IPS-NIHi7 (cell line): ENCODE measurements at regions not wholly inside any gene's neighbourhood (a gene's known extent, or its start where the extent isn't known, plus 50 kb on each side); places are given as distances from the start of the nearest gene placed in this dataset.

Experiments used
- DNase-seq: peaks from one replicate; pipeline ENCODE4 v3.0.0; 2012; ENCODE audit warnings: mixed read lengths; ENCODE audit errors: extremely low spot score

DNA sequence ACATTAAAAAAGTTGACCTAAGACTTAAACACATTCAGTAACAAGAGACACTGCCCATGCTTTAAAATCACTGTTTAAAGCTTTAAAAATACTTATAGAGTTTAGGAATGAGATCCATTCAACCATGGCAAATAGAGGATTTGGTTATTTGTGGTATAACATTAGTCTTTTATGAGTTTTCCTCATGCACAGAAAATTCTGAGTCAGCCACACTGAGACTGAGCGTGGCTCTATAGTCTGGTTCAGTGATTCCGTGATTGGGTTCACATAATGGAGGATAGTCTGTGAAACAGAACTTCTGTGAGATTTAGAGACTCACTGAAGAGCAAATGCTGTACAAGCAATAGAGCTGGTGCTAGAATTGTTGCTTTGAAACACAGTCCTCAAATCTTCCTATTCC is 1502.4 kb upstream of the PIK3C3 start:
- DNase-seq = no peak

- no peak for DNase-seq
Measured at GRCh38 chr18:40450751-40451150, 1504.3 kb upstream of the PIK3C3 start.

DNA sequence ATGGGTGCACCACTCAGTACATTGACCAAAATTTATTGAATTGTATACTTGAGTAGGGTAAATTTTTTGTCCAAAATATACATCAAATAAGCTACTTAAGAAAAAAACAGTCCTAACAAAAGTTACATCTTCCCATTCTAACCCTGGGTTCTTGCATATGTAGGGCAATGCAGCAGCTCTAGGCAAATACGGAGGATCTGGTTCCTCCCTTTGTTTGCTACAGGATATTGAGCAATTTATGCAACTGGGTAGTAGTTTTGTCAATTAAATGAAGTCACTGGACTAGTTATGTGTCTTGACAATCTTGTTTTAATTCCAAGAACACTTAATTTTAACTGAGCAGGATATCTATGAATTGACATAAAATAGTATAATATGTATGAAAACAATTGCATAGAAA is 1507.2 kb upstream of the PIK3C3 start:
- DNase-seq = no peak

GRCh38 chr18:40440088-40440487 is 1514.9 kb upstream of the PIK3C3 start:
- no peak for DNase-seq

GRCh38 chr18:40437517-40437916 is 1517.5 kb upstream of the PIK3C3 start:
- DNase-seq = no peak

DNA sequence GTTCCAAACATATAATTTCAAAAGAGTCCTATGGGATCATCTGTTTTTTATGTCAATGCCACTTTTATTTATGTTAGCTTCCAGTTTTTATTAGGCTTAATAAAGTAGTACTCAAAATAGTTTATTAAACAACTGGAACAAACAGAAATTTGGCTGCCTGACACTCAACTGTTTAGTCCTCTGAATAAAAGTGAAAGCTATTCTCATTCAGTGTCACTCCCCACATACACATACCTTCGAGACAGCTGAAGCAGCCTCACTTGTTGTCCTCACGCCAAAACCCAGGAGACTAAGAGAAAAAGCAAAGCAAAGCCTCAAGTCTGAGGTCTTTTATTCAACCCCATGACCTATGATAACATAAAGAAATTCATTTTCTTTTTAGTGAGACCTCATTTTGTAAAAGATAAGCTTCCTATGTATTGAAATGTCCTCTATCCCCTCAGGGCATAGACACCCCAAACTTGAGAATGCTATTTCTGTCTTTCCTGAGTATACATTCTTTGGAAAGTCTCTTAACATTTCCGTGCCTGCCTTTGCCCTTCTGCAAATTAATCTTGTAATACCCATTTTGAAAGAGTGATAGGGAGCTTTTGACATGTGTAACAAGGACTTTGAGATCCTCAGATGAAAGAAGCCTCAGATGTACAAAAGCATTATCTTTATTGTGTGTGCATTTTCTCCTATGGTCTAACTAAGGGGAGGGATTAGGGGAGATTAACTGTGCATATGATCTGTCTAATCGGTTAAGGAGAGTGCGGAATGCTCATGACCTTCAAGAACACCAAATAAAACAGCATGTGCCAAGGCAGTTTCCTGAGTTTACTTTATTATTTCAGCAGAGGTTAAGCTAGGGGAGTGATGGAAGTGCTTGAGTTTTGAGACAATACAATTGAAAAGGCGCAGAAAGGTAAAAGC is 1523.7 kb upstream of the PIK3C3 start:
- DNase-seq = no peak

- no peak for DNase-seq
Measured at GRCh38 chr18:40423291-40423690, 1531.7 kb upstream of the PIK3C3 start.

DNA sequence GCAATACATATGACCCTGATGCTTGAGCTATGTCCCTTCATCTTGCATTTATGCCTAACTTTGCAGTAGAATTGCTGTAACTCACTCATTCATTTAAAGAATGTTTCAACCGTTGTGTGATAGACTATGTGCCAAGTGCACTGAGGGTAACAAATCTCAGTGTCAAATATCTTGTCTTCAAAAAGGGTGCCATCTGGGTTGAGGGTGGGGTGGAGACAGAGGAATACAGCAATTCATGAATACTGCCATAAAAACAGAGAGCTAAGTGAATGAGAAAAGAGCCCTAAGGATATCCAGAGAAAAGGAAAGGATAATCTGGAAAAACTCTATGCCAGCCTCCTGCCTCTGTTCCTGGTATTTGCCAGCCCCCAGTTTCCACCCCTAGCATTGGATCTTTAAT is 1534.4 kb upstream of the PIK3C3 start:
- DNase-seq = no peak

DNA sequence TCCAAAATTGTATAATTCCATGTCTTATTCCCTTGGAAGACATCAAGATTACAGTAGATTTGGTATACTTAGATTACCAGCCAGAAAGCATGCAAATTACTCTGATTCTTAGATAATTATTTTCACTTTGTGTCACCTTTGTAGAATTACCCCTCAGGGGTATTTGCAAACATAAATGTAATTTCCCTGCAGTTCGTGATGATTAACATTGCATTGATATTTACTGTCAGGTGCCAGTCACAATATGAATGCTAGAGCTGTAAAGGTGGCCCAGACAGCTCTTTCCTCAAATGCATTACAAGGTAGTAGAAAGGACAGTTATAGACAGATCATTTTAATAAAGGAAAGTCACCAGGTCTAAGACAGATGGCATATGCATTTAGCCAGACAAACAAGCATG is 1537.5 kb upstream of the PIK3C3 start:
- DNase-seq = no peak

- DNase-seq = no peak
Measured at GRCh38 chr18:40415821-40416220, 1539.2 kb upstream of the PIK3C3 start.

- no peak for DNase-seq
Measured at GRCh38 chr18:40415176-40415791, 1539.8 kb upstream of the PIK3C3 start.

DNA sequence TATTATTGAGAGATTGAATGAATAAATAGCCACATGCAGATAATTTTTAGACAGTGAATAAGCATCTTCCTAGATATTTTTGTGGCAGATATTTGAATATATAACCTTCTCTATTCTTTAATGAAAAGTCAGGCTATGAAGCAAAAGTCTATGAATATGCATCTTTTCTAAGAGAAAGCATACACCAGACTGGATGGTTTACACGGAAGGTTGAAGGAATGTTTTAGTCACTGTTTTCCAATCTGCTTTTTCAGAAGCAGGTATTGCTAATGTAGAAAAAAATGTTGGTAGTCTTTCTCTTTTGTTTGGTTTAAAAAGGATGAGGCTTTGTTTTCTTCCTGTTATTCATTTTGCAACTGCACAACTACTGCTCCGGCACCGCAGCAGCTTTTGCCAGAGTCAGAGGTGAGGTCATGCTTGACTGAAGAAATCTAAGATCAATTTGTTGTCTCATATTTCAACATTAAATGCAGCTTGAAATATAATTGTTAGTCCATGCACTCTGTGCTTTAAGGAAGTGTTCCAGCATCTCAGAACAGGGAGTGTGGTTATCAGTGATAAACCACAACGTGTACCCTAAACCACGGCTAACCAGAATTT is 1540.8 kb upstream of the PIK3C3 start:
- DNase-seq = no peak

DNA sequence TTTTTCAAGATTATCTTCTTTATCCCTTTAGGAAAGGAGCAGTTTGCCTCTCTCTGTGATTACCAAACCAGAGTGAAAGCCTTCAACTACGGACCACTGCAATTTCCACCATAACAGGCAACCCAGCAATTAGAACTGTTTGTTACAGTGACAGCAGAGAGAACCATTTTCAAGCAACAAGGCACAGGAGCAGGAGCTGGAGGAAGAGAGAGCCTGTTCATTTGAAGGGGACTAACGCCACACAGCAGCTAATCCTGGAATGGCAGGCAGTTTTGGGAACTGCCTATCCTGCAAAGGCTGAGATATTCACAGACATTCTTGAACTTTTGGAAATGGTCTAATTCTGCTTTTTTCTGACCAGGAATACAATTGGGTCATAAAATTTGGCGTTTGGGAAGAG is 1541.9 kb upstream of the PIK3C3 start:
- DNase-seq = peak; percentile 55

DNA sequence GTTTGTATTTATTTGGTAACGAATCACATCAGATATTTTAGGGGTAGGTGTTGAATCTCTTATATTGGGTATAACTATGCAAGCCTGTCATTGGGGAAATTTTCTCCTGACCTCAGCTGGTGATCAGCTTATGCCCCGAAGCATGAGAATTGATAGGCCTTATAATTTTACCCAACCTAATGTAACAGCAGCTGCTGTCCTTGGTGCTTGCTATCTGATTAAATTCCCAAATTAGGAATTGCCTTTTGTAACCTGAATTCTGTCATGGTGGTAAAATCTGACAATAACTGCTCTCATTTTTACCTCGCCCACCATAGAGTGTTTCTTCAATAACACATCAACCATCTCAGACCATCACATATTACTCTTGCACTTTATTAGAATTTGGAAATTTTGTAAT is 1542.6 kb upstream of the PIK3C3 start:
- no peak for DNase-seq

GRCh38 chr18:40407909-40408308 is 1547.1 kb upstream of the PIK3C3 start:
- no peak for DNase-seq

DNA sequence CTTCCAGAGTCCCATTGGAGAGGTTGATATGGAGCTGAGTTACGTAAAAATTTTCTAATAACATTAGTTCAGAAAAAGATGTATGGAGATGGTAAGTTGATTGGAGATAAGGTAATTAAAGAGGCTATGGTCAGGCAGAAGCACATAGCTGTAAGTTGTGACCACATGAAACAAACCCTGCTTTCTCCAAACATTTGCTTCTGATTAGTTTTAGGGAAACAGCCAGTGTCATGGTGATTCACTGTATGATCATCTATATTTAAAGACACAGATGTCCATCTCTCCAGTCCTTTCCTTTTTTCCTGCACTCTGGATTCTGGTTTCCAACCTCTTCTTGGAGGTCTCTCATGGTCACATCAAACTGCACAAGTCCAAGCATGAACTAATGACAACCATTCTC is 1550.8 kb upstream of the PIK3C3 start:
- no peak for DNase-seq

DNA sequence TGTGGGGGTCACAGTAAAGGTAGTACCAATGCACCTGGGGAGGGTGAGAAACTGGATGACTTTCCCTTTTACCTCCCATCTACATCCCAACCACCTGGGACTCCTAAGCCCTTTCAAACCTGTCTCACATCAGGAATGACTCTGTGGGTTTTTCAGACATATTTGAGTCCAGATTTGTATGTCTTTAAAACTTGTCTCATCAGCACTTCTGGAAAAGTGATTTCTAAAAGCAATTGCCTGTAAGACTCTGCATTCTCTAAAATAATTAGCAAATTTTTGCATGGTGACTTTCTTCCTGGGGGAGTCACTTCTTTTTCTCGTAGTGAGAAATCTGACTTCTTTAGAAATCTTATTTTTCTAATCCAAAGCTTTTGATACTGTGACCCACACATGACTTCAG is 1553.0 kb upstream of the PIK3C3 start:
- DNase-seq = no peak

GRCh38 chr18:40388121-40388520 is 1566.9 kb upstream of the PIK3C3 start:
- DNase-seq = no peak

GRCh38 chr18:40387130-40387787 is 1567.8 kb upstream of the PIK3C3 start:
- DNase-seq = no peak

- DNase-seq = no peak
Measured at GRCh38 chr18:40382197-40382596, 1572.8 kb upstream of the PIK3C3 start.

GRCh38 chr18:40380686-40381439 is 1574.2 kb upstream of the PIK3C3 start:
- no peak for DNase-seq

DNA sequence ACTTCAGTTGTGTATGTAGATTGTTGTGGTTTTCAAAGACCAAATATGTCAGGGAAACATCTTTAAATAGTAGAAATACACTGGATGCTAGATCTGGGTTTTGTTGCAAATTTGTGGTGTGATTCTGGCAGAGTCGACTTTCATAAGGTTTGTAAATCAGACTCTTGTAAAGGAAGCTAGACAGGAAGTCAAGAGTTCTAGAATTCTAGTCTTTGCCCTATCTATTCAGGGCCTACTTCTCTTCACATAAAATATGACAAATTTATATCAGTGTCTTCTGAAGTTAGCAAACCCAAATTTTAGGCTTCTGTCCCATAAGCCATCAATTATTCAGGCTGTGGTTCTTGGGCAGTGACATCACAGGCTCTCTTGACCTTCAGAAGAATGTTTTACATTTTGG is 1579.2 kb upstream of the PIK3C3 start:
- DNase-seq = no peak
